Ovary (tissue), 3 donors: ENCODE measurements at regions not wholly inside any gene's neighbourhood (a gene's known extent, or its start where the extent isn't known, plus 50 kb on each side); places are given as distances from the start of the nearest gene placed in this dataset.

Experiments used
- EP300 ChIP-seq: sonication (generic); formaldehyde crosslinking; IDR thresholded peaks from one replicate; pipeline ENCODE4 v1.6.1; 2017; ENCODE audit warnings: antibody characterized with exemption
- POLR2A ChIP-seq: fragments of 450-650 bp; IDR thresholded peaks from one replicate; pipeline ENCODE4 v1.6.1; 2017; ENCODE audit warnings: antibody characterized with exemption, mild to moderate bottlenecking, moderate library complexity
- TF ChIP-seq, protein P1 (sequence below), 3 donors: fragments of 450-650 bp in 2 of 3; fragments of 200-600 bp in 1 of 3; IDR thresholded peaks; one replicate each; pipeline versions ENCODE4 v1.5.1 to v1.8.0; 2016 to 2022; ENCODE audit warnings: antibody characterized with exemption in 3 of 3, mild to moderate bottlenecking in 1 of 3
- donor health status: DM: no; HTN: no; CAD: no.

DNA sequence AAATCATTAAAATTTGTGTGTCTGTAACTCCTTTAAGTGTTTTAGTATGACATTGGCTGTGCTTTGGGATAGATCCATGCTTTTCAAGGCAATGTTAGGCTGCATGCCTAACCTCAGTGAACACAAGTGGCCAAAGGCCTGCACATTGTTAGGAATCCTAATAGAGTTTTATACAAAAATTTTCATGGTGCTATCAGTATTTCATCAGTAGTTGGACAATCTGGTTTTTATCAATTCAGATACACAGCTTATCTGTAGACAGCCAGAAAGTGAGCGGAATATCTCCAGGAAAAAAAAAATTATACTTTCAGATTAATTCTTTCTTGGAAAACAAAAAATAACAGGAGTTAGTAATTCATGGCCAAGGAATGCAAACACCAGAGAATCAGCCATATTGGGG, 324.0 kb upstream of the PDE3A start:
- TF ChIP-seq, protein P1, sequence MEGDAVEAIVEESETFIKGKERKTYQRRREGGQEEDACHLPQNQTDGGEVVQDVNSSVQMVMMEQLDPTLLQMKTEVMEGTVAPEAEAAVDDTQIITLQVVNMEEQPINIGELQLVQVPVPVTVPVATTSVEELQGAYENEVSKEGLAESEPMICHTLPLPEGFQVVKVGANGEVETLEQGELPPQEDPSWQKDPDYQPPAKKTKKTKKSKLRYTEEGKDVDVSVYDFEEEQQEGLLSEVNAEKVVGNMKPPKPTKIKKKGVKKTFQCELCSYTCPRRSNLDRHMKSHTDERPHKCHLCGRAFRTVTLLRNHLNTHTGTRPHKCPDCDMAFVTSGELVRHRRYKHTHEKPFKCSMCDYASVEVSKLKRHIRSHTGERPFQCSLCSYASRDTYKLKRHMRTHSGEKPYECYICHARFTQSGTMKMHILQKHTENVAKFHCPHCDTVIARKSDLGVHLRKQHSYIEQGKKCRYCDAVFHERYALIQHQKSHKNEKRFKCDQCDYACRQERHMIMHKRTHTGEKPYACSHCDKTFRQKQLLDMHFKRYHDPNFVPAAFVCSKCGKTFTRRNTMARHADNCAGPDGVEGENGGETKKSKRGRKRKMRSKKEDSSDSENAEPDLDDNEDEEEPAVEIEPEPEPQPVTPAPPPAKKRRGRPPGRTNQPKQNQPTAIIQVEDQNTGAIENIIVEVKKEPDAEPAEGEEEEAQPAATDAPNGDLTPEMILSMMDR (IDR thresholded peaks at IDR 0.05) = no peak
- TF ChIP-seq POLR2A = no peak
- no peak for TF ChIP-seq EP300
